Osteocyte (in vitro differentiated cells): ENCODE measurements at regions not wholly inside any gene's neighbourhood (a gene's known extent, or its start where the extent isn't known, plus 50 kb on each side); places are given as distances from the start of the nearest gene placed in this dataset.
A peak's percentile ranks its signal among the peaks of the same experiment; 100 is the strongest.

Experiments
- DNase-seq: peaks from one replicate; pipeline ENCODE4 v3.0.0; 2021; ENCODE audit warnings: mixed read lengths; ENCODE audit not compliant: unreplicated experiment; ENCODE audit errors: extremely low spot score
- H3K27ac Mint-ChIP-seq: one replicate; pipeline ENCODE4 v1.8.0; 2021; ENCODE audit warnings: mild to moderate bottlenecking, mixed read lengths; ENCODE audit not compliant: unreplicated experiment
- H3K27me3 Mint-ChIP-seq: one replicate; pipeline ENCODE4 v1.8.0; 2021; ENCODE audit warnings: mixed read lengths; ENCODE audit not compliant: unreplicated experiment
- H3K36me3 Mint-ChIP-seq: one replicate; pipeline ENCODE4 v1.8.0; 2021; ENCODE audit warnings: mixed read lengths; ENCODE audit not compliant: unreplicated experiment
- H3K4me1 Mint-ChIP-seq: one replicate; pipeline ENCODE4 v1.8.0; 2021; ENCODE audit warnings: mixed read lengths; ENCODE audit not compliant: unreplicated experiment
- H3K4me3 Mint-ChIP-seq: one replicate; pipeline ENCODE4 v1.8.0; 2021; ENCODE audit warnings: mild to moderate bottlenecking, moderate library complexity, mixed read lengths; ENCODE audit not compliant: unreplicated experiment
- H3K9me3 Mint-ChIP-seq: one replicate; pipeline ENCODE4 v1.8.0; 2021; ENCODE audit warnings: mixed read lengths; ENCODE audit not compliant: unreplicated experiment
- TF ChIP-seq, protein P1 (sequence below): fragments of 200-600 bp; sonication (generic); IDR thresholded peaks from 2 replicates; pipeline ENCODE4 v1.5.0; 2021; ENCODE audit warnings: antibody characterized with exemption, mild to moderate bottlenecking, moderate library complexity

- DNase-seq: no peak
- H3K4me3 Mint-ChIP-seq: peak overlapping the region; percentile 0
Observed at GRCh38 chr3:117893001-117893400, 1141.6 kb downstream of the IGSF11 start.

DNA sequence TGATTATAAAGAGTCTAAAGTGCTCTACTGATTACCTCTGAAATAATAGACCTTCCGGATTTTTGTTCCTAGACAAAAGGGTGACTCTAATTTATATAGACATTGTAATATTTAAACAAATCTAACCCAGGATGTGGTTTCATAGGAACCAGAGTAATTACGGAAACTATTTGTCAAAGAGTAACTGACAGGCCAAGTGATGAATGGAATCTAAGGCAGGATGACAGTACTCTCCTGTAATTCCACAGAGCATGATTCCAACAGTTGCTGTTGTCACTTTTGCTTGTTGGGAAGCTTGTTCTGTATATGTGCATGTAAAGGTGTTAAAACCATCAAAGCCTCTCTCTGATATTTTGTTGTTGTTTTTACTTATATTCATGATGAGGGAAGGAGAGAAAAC is 1141.0 kb downstream of the IGSF11 start:
- H3K4me3 Mint-ChIP-seq: no peak overlapping the region
- H3K4me1 Mint-ChIP-seq: peaks cover 20% of the 10 kb centered on the region
- H3K36me3 Mint-ChIP-seq: peaks cover 9% of the 10 kb centered on the region
- no peak for DNase-seq
- H3K27me3 Mint-ChIP-seq: no peaks in the 10 kb centered on the region
- H3K9me3 Mint-ChIP-seq: peaks cover 16% of the 10 kb centered on the region
- H3K27ac Mint-ChIP-seq: no peak overlapping the region
- TF ChIP-seq, protein P1, sequence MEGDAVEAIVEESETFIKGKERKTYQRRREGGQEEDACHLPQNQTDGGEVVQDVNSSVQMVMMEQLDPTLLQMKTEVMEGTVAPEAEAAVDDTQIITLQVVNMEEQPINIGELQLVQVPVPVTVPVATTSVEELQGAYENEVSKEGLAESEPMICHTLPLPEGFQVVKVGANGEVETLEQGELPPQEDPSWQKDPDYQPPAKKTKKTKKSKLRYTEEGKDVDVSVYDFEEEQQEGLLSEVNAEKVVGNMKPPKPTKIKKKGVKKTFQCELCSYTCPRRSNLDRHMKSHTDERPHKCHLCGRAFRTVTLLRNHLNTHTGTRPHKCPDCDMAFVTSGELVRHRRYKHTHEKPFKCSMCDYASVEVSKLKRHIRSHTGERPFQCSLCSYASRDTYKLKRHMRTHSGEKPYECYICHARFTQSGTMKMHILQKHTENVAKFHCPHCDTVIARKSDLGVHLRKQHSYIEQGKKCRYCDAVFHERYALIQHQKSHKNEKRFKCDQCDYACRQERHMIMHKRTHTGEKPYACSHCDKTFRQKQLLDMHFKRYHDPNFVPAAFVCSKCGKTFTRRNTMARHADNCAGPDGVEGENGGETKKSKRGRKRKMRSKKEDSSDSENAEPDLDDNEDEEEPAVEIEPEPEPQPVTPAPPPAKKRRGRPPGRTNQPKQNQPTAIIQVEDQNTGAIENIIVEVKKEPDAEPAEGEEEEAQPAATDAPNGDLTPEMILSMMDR: no peak

More at GRCh38 chr3:117893001-117893400, 1141.6 kb downstream of the IGSF11 start:
- Mint-ChIP-seq H3K27me3 (no peaks in the 10 kb centered on the region), H3K36me3 (peaks cover 5% of the 10 kb centered on the region), H3K4me1 (peaks cover 20% of the 10 kb centered on the region), H3K9me3 (peaks cover 13% of the 10 kb centered on the region), H3K27ac (no peak overlapping the region)
- TF ChIP-seq, protein P1: no peak

GRCh38 chr3:117898722-117899522 is 1135.7 kb downstream of the IGSF11 start:
- H3K27me3 Mint-ChIP-seq: no peaks in the 10 kb centered on the region
- no peak overlapping the region for H3K27ac Mint-ChIP-seq
- no peak for DNase-seq
- TF ChIP-seq, protein P1: peak; percentile 20
- peaks cover 15% of the 10 kb centered on the region for H3K4me1 Mint-ChIP-seq
- H3K9me3 Mint-ChIP-seq: peaks cover 21% of the 10 kb centered on the region
- peaks cover 9% of the 10 kb centered on the region for H3K36me3 Mint-ChIP-seq
- no peak overlapping the region for H3K4me3 Mint-ChIP-seq

DNA sequence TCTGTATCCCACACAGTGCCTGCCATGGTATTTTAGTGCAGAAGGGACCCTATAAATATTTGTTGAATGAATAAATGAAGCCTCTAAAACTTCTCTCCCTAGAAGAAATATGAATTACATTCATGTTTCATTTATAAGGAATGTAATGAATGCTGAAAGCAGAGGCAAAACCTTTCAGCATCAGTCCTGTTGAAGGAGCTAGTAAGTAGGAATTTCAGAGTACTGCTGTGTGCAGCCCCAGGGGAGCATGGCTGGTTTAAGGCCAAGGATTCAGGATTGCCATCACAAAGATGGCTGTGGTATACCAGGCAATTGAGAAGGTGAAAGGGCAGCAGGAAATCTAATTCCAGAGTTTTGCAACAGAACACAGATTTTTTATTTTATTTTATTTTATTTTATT is 1131.4 kb downstream of the IGSF11 start:
- DNase-seq: peak; percentile 86
- peaks cover 11% of the 10 kb centered on the region for H3K4me1 Mint-ChIP-seq
- TF ChIP-seq, protein P1: no peak
- no peak overlapping the region for H3K4me3 Mint-ChIP-seq
- H3K27me3 Mint-ChIP-seq: no peaks in the 10 kb centered on the region
- peaks cover 5% of the 10 kb centered on the region for H3K9me3 Mint-ChIP-seq
- H3K27ac Mint-ChIP-seq: peak overlapping the region; percentile 44
- peaks cover 1% of the 10 kb centered on the region for H3K36me3 Mint-ChIP-seq

DNA sequence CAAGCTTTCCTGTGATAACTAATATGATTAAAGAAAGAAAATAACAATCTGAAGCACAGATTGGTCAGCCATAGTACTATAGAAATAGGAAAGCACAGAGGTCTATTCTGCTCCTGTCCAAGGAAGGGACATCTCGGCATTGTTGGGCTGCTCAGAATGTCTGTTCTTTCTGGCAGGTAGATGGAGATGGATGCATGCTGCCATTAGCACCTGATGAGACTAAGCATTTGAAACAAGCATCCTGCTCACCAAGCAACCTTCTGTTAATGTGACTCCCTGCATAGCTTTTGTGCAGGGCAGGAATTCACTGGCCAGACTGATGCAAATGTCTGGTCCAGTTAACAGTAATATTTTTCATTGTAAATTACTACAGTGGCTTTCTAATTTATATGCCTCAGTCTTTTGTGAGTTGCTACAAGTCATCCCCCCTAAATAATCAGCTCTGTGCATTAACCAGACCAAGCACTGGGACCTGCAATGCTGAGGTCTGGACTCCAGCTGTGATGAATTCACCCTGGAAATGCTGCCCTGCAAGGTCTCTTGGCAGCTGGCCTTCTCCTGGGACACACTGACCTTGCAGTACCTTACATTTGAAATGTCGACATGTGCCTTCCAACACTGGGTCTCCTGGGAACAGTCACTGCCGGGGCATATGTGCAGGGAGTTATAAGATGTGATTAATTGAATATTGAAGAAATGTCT is 1123.7 kb downstream of the IGSF11 start:
- H3K36me3 Mint-ChIP-seq: no peaks in the 10 kb centered on the region
- H3K27ac Mint-ChIP-seq: no peak overlapping the region
- TF ChIP-seq, protein P1: no peak
- no peak for DNase-seq
- peaks cover 7% of the 10 kb centered on the region for H3K4me1 Mint-ChIP-seq
- H3K9me3 Mint-ChIP-seq: no peaks in the 10 kb centered on the region
- peaks cover 3% of the 10 kb centered on the region for H3K27me3 Mint-ChIP-seq
- no peak overlapping the region for H3K4me3 Mint-ChIP-seq
